Bronchial epithelial cell (primary cell): ENCODE measurements at regions not wholly inside any gene's neighbourhood (a gene's known extent, or its start where the extent isn't known, plus 50 kb on each side); places are given as distances from the start of the nearest gene placed in this dataset.

Experiments
- DNase-seq: peaks from one replicate; pipeline ENCODE4 v3.0.0-alpha.2; 2010; ENCODE audit warnings: low read depth
- FAIRE-seq: peaks from 2 replicates; lab custom pipeline; 2011; peaks lifted over from hg19 to GRCh38; lab: Jason Lieb, UNC
- H3K27me3 ChIP-seq: 2 replicates; pipeline ENCODE4 v1.5.1; 2011; ENCODE audit warnings: low read length; ENCODE audit not compliant: control insufficient read depth, insufficient read depth
- H3K36me3 ChIP-seq: 2 replicates; pipeline ENCODE4 v1.5.1; 2011; ENCODE audit warnings: low read length; ENCODE audit not compliant: control insufficient read depth, insufficient read depth
- H3K4me3 ChIP-seq: 2 replicates; pipeline ENCODE4 v1.5.1; 2011; ENCODE audit warnings: mild to moderate bottlenecking, low read depth, low read length, control low read depth
- CTCF ChIP-seq: IDR thresholded peaks from 2 replicates; pipeline ENCODE4 v1.5.1; 2011; ENCODE audit warnings: mild to moderate bottlenecking, moderate library complexity, low read length, control low read depth, inconsistent platforms; ENCODE audit not compliant: insufficient read depth, severe bottlenecking

- FAIRE-seq = no peak
- peak; percentile 54 for DNase-seq
- peak; percentile 86 for TF ChIP-seq CTCF
- no peak overlapping the region for H3K4me3 ChIP-seq
- no peaks in the 10 kb centered on the region for H3K36me3 ChIP-seq
- H3K27me3 ChIP-seq = peaks cover 3% of the 10 kb centered on the region
Measured at GRCh38 chr16:82263521-82264143, 93.6 kb upstream of the MPHOSPH6 start.

DNA sequence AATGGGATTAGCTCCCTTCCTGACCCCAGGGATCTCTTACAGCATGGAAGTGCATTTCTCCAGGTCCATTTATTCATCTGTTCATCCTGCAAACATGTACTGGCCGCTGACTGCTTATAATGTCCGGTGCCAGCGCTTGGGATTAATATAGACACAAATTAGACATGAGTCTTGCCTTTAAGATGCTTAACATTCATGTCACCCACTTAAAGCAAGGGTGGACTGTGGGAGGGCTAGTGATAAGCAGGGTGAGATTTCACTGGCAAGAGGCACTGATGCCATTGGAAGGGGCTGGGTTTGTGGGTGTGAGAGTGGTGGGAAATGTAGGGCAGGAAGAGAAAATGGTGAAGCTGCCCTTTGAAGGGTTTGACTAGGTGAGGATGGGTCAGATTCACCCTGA is 92.2 kb upstream of the MPHOSPH6 start:
- FAIRE-seq (no peak), DNase-seq (no peak)
- no peaks in the 10 kb centered on the region for H3K36me3 ChIP-seq
- no peak overlapping the region for H3K4me3 ChIP-seq
- peaks cover 6% of the 10 kb centered on the region for H3K27me3 ChIP-seq
- no peak for TF ChIP-seq CTCF

GRCh38 chr16:82260212-82260795 is 90.3 kb upstream of the MPHOSPH6 start:
- H3K27me3 ChIP-seq = peaks cover 6% of the 10 kb centered on the region
- no peak for FAIRE-seq
- H3K4me3 ChIP-seq = no peak overlapping the region
- no peak for TF ChIP-seq CTCF
- DNase-seq = no peak
- H3K36me3 ChIP-seq = no peaks in the 10 kb centered on the region

GRCh38 chr16:82259731-82260130 is 89.7 kb upstream of the MPHOSPH6 start:
- Histone ChIP-seq H3K27me3 (peaks cover 5% of the 10 kb centered on the region), H3K4me3 (no peak overlapping the region), H3K36me3 (no peaks in the 10 kb centered on the region)
- FAIRE-seq = no peak
- TF ChIP-seq CTCF = no peak
- DNase-seq = no peak

GRCh38 chr16:82257990-82258389 is 88.0 kb upstream of the MPHOSPH6 start:
- Histone ChIP-seq H3K36me3 (no peaks in the 10 kb centered on the region), H3K4me3 (no peak overlapping the region), H3K27me3 (peaks cover 5% of the 10 kb centered on the region)
- no peak for DNase-seq
- no peak for FAIRE-seq
- no peak for TF ChIP-seq CTCF

- H3K27me3 ChIP-seq = no peaks in the 10 kb centered on the region
- H3K36me3 ChIP-seq = no peaks in the 10 kb centered on the region
- FAIRE-seq = no peak
- H3K4me3 ChIP-seq = no peak overlapping the region
- TF ChIP-seq CTCF = no peak
- no peak for DNase-seq
Measured at GRCh38 chr16:82252582-82252981, 82.6 kb upstream of the MPHOSPH6 start.
